ENCODE measurements at regions not wholly inside any gene's neighbourhood (a gene's known extent, or its start where the extent isn't known, plus 50 kb on each side); places are given as distances from the start of the nearest gene placed in this dataset.

GRCh38 chr17:22503322-22503899, 811.1 kb downstream of the KCNJ18 start:
- no peak overlapping the region for H3K27ac ChIP-seq (ENCODE audit: low read depth, low read length, severe bottlenecking)
- H3K36me3 ChIP-seq (ENCODE audit: control insufficient read depth, insufficient read depth, low read length): no peaks in the 10 kb centered on the region
- H3K4me3 ChIP-seq (ENCODE audit: extremely low read depth, insufficient read depth, low read length, poor library complexity, severe bottlenecking): no peak overlapping the region
- peaks cover 47% of the 10 kb centered on the region for H3K9me3 ChIP-seq (ENCODE audit: control insufficient read depth, low read length)
- 64 to 72% methylated on average over 4 to 5 of the region's 5 CpGs for WGBS, 2 experiments (ENCODE audit: insufficient coverage in 2 of 2)
- no peaks in the 10 kb centered on the region for H3K4me1 ChIP-seq (ENCODE audit: control insufficient read depth, insufficient read depth, low read length, poor library complexity, severe bottlenecking)

DNA sequence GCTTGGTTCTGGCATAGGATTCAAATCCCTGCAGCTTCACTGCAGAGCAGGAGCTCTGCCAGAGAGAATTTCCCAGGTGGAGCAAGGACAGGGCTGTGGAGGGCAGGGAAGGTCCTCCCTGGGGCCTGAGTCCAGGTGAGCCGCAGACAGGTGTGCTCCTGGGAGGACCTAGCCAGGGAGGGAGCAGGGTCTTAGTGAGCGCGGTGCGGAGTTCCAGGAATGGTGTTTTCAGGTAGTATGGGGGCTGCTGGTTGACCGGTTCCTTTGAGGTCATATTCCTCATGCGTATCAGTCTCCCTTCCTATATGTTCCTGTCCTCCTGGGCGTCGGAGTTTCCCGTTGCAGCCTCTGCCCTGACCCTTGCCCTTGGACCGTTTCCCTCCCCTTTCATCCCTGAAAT, 813.3 kb downstream of the KCNJ18 start:
- H3K27ac ChIP-seq (ENCODE audit: low read depth, low read length, severe bottlenecking): no peak overlapping the region
- no peak overlapping the region for H3K4me3 ChIP-seq (ENCODE audit: extremely low read depth, insufficient read depth, low read length, poor library complexity, severe bottlenecking)
- WGBS, 2 experiments (ENCODE audit: insufficient coverage in 2 of 2): 73 to 86% methylated on average over 6 to 10 of the region's 10 CpGs
- H3K36me3 ChIP-seq (ENCODE audit: control insufficient read depth, insufficient read depth, low read length): no peaks in the 10 kb centered on the region
- peaks cover 51% of the 10 kb centered on the region for H3K9me3 ChIP-seq (ENCODE audit: control insufficient read depth, low read length)
- no peaks in the 10 kb centered on the region for H3K4me1 ChIP-seq (ENCODE audit: control insufficient read depth, insufficient read depth, low read length, poor library complexity, severe bottlenecking)

- peaks cover 54% of the 10 kb centered on the region for H3K9me3 ChIP-seq (ENCODE audit: control insufficient read depth, low read length)
- H3K36me3 ChIP-seq (ENCODE audit: control insufficient read depth, insufficient read depth, low read length): no peaks in the 10 kb centered on the region
- no peak overlapping the region for H3K4me3 ChIP-seq (ENCODE audit: extremely low read depth, insufficient read depth, low read length, poor library complexity, severe bottlenecking)
- H3K27ac ChIP-seq (ENCODE audit: low read depth, low read length, severe bottlenecking): no peak overlapping the region
- 89 to 90% methylated on average over 6 to 14 of the region's 23 CpGs for WGBS, 2 experiments (ENCODE audit: insufficient coverage in 2 of 2)
- no peaks in the 10 kb centered on the region for H3K4me1 ChIP-seq (ENCODE audit: control insufficient read depth, insufficient read depth, low read length, poor library complexity, severe bottlenecking)
Measured at GRCh38 chr17:22506231-22506630, 813.9 kb downstream of the KCNJ18 start.

DNA sequence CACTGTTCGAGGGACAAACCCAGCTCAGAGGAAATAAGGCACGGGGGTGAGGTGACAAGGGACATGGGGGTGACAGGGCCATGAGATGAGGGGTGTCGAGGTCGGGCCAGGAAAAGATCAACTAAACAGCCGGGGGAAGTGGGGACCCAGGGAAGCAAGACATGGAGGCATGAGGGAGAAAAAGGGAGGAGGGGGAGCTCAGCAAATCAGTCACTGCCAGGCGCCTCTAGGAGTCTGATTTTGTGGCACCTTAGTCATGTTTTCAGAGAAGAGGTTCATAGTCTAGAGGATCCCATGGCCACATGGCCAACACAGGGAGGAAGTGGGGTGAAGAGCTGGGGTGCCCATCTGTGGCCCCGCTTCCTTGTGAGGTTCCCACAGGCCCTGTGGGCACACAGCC, 814.5 kb downstream of the KCNJ18 start:
- Histone ChIP-seq H3K4me1 (ENCODE audit: control insufficient read depth, insufficient read depth, low read length, poor library complexity, severe bottlenecking) (no peaks in the 10 kb centered on the region), H3K9me3 (ENCODE audit: control insufficient read depth, low read length) (peaks cover 60% of the 10 kb centered on the region)
- WGBS, 2 experiments (ENCODE audit: insufficient coverage in 2 of 2): 88 to 90% methylated on average over 6 to 7 of the region's 7 CpGs

DNA sequence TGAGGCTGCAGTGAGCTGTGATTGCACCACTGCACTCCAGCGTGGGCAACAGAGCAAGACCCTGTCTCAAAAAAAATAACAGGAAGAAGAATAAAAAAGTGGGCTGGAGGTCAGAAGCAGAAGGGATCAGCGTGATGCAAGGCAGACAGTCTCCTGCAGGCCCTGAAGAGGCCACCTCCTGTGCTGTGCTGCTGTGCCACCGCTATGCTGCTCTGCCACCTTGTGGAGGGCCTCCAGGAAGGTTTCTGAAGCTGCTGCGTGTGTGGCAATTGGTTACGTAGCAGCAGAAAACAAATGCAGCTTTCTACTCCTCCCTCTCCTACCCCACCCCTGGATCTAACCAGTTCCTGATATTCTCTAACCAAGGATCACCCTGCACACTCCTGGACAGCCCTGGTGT, 815.5 kb downstream of the KCNJ18 start:
- WGBS, 2 experiments (ENCODE audit: insufficient coverage in 2 of 2): 33 to 51% methylated on average over 3 to 5 of the region's 5 CpGs
- H3K27ac ChIP-seq (ENCODE audit: low read depth, low read length, severe bottlenecking): no peak overlapping the region
- H3K36me3 ChIP-seq (ENCODE audit: control insufficient read depth, insufficient read depth, low read length): no peaks in the 10 kb centered on the region
- H3K4me3 ChIP-seq (ENCODE audit: extremely low read depth, insufficient read depth, low read length, poor library complexity, severe bottlenecking): no peak overlapping the region
- H3K9me3 ChIP-seq (ENCODE audit: control insufficient read depth, low read length): peaks cover 62% of the 10 kb centered on the region
- no peaks in the 10 kb centered on the region for H3K4me1 ChIP-seq (ENCODE audit: control insufficient read depth, insufficient read depth, low read length, poor library complexity, severe bottlenecking)

More for the DNA sequence above, 814.5 kb downstream of the KCNJ18 start:
- Histone ChIP-seq H3K4me3 (ENCODE audit: extremely low read depth, insufficient read depth, low read length, poor library complexity, severe bottlenecking) (no peak overlapping the region), H3K27ac (ENCODE audit: low read depth, low read length, severe bottlenecking) (no peak overlapping the region), H3K36me3 (ENCODE audit: control insufficient read depth, insufficient read depth, low read length) (no peaks in the 10 kb centered on the region)

- no peaks in the 10 kb centered on the region for H3K36me3 ChIP-seq (ENCODE audit: control insufficient read depth, insufficient read depth, low read length)
- peaks cover 47% of the 10 kb centered on the region for H3K9me3 ChIP-seq (ENCODE audit: control insufficient read depth, low read length)
- no peaks in the 10 kb centered on the region for H3K4me1 ChIP-seq (ENCODE audit: control insufficient read depth, insufficient read depth, low read length, poor library complexity, severe bottlenecking)
- no peak overlapping the region for H3K27ac ChIP-seq (ENCODE audit: low read depth, low read length, severe bottlenecking)
- WGBS, 2 experiments (ENCODE audit: insufficient coverage in 2 of 2): 49 to 76% methylated on average over 4 to 5 of the region's 7 CpGs
- H3K4me3 ChIP-seq (ENCODE audit: extremely low read depth, insufficient read depth, low read length, poor library complexity, severe bottlenecking): no peak overlapping the region
Measured at GRCh38 chr17:22510504-22510903, 818.2 kb downstream of the KCNJ18 start.

DNA sequence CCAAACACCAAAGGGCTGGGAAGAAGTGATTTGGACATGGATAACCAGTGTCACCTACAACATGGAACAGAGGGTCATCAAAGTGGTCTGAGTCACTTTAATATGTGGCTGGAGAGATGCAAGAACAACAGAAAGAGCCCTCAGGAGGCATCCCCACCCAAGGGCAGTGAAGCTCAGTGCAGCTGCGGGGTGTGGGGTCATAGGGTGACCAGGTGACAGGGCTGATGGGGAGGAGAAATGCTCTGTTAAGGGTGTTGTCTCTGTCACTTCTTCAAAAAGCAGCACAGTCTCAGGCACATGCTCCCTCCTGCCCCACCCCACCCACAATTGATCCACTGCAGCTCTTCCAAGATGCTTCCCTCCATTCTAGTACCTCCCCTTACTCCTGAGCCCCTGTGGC, 819.1 kb downstream of the KCNJ18 start:
- Histone ChIP-seq H3K9me3 (ENCODE audit: control insufficient read depth, low read length) (peaks cover 43% of the 10 kb centered on the region), H3K27ac (ENCODE audit: low read depth, low read length, severe bottlenecking) (no peak overlapping the region), H3K4me3 (ENCODE audit: extremely low read depth, insufficient read depth, low read length, poor library complexity, severe bottlenecking) (no peak overlapping the region), H3K4me1 (ENCODE audit: control insufficient read depth, insufficient read depth, low read length, poor library complexity, severe bottlenecking) (no peaks in the 10 kb centered on the region), H3K36me3 (ENCODE audit: control insufficient read depth, insufficient read depth, low read length) (no peaks in the 10 kb centered on the region)
- no CpG with 5 or more reads among the region's 1 CpG for WGBS, 2 experiments (ENCODE audit: insufficient coverage in 2 of 2)

DNA sequence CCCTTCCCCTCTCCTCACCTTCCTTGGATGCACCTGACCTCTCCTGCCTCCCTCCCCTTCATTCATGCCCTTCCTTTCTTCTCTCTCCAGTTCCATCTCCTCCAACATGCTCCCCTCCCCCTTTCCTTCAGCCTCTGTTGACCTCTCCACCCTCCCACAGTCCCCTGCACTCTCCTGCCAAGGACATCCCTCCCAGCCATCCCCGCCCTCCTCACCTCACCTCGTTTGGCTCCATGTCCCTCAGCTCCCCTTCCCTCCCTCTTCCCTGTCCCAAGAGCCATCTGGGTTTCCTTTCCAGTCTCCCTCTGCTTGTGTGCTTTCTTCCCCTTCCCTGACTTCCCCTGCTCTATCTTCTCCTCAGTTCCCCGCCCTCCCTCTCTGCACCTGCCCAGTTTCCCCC, 819.7 kb downstream of the KCNJ18 start:
- H3K4me3 ChIP-seq (ENCODE audit: extremely low read depth, insufficient read depth, low read length, poor library complexity, severe bottlenecking): no peak overlapping the region
- no peaks in the 10 kb centered on the region for H3K4me1 ChIP-seq (ENCODE audit: control insufficient read depth, insufficient read depth, low read length, poor library complexity, severe bottlenecking)
- H3K9me3 ChIP-seq (ENCODE audit: control insufficient read depth, low read length): peaks cover 43% of the 10 kb centered on the region
- H3K27ac ChIP-seq (ENCODE audit: low read depth, low read length, severe bottlenecking): no peak overlapping the region
- 48 to 62% methylated on average over 2 to 3 of the region's 3 CpGs for WGBS, 2 experiments (ENCODE audit: insufficient coverage in 2 of 2)
- no peaks in the 10 kb centered on the region for H3K36me3 ChIP-seq (ENCODE audit: control insufficient read depth, insufficient read depth, low read length)

DNA sequence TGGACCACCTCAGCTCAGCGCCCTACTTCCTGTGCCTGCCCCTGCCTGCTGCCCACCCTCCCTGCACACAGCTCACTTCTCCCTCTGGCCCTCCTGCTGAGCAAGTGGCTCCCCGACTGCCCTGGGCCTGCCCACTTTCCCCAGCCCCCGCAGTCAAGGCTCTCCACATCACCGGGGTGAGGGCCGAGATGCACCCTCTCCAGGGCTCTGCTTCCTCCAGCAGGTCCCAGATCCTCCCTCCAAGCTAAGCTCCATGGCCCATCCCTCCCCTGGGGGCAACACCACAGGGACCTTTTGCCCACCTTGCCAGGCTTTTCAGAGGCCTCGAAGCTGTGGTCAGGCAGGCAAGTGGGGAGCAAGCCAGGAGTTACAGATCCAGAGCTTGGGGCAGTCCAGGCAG, 820.2 kb downstream of the KCNJ18 start:
- Histone ChIP-seq H3K4me3 (ENCODE audit: extremely low read depth, insufficient read depth, low read length, poor library complexity, severe bottlenecking) (no peak overlapping the region), H3K9me3 (ENCODE audit: control insufficient read depth, low read length) (peaks cover 44% of the 10 kb centered on the region), H3K4me1 (ENCODE audit: control insufficient read depth, insufficient read depth, low read length, poor library complexity, severe bottlenecking) (no peaks in the 10 kb centered on the region), H3K27ac (ENCODE audit: low read depth, low read length, severe bottlenecking) (no peak overlapping the region), H3K36me3 (ENCODE audit: control insufficient read depth, insufficient read depth, low read length) (no peaks in the 10 kb centered on the region)
- 80 to 88% methylated on average over 2 to 6 of the region's 6 CpGs for WGBS, 2 experiments (ENCODE audit: insufficient coverage in 2 of 2)

DNA sequence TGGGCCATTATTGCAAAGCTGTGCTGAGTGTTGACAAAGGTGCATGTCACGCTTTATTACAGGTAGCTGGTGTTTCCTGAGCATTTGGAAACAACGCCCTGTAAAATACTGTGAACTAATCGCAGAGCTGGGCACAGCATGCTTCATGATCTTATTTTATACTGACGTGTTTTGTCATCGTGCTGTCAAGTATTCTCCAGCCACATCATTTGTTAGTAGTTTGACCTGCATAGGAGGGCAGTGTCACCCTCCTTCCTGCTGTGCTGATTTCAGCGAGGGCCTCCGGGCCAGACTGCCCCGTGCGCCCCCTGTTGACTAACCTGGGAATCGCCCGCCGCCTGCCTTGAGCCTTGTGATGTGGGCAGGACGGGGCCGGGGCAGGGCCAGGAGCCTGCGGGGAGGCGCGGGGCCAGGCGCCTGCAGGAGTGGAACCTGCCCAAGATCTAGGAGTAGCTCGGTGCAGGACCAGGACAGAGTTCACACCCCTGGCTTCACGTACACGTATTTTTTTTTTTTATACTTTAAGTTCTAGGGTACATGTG, 820.7 kb downstream of the KCNJ18 start:
- H3K36me3 ChIP-seq (ENCODE audit: control insufficient read depth, insufficient read depth, low read length): no peaks in the 10 kb centered on the region
- no peak overlapping the region for H3K4me3 ChIP-seq (ENCODE audit: extremely low read depth, insufficient read depth, low read length, poor library complexity, severe bottlenecking)
- 89 to 94% methylated on average over 16 to 19 of the region's 21 CpGs for WGBS, 2 experiments (ENCODE audit: insufficient coverage in 2 of 2)
- no peaks in the 10 kb centered on the region for H3K4me1 ChIP-seq (ENCODE audit: control insufficient read depth, insufficient read depth, low read length, poor library complexity, severe bottlenecking)
- no peak overlapping the region for H3K27ac ChIP-seq (ENCODE audit: low read depth, low read length, severe bottlenecking)
- H3K9me3 ChIP-seq (ENCODE audit: control insufficient read depth, low read length): peaks cover 45% of the 10 kb centered on the region

GRCh38 chr17:22514315-22514714, 822.0 kb downstream of the KCNJ18 start:
- Histone ChIP-seq H3K9me3 (ENCODE audit: control insufficient read depth, low read length) (peaks cover 41% of the 10 kb centered on the region), H3K36me3 (ENCODE audit: control insufficient read depth, insufficient read depth, low read length) (no peaks in the 10 kb centered on the region), H3K4me3 (ENCODE audit: extremely low read depth, insufficient read depth, low read length, poor library complexity, severe bottlenecking) (no peak overlapping the region), H3K4me1 (ENCODE audit: control insufficient read depth, insufficient read depth, low read length, poor library complexity, severe bottlenecking) (no peaks in the 10 kb centered on the region), H3K27ac (ENCODE audit: low read depth, low read length, severe bottlenecking) (no peak overlapping the region)
- 74 to 83% methylated on average over 3 to 5 of the region's 6 CpGs for WGBS, 2 experiments (ENCODE audit: insufficient coverage in 2 of 2)
